Inflammatory macrophage (primary cell): ENCODE measurements at regions not wholly inside any gene's neighbourhood (a gene's known extent, or its start where the extent isn't known, plus 50 kb on each side); places are given as distances from the start of the nearest gene placed in this dataset.
"Not testable (repeated sequence)": the region's sequence is repeated elsewhere in the genome, so short reads cannot be mapped to it uniquely, and the experiment has no call there.

Experiments used
- DNase-seq, 2 donors: peaks; one replicate each; pipeline ENCODE4 v3.0.0-alpha.2; 2020 to 2022

DNA sequence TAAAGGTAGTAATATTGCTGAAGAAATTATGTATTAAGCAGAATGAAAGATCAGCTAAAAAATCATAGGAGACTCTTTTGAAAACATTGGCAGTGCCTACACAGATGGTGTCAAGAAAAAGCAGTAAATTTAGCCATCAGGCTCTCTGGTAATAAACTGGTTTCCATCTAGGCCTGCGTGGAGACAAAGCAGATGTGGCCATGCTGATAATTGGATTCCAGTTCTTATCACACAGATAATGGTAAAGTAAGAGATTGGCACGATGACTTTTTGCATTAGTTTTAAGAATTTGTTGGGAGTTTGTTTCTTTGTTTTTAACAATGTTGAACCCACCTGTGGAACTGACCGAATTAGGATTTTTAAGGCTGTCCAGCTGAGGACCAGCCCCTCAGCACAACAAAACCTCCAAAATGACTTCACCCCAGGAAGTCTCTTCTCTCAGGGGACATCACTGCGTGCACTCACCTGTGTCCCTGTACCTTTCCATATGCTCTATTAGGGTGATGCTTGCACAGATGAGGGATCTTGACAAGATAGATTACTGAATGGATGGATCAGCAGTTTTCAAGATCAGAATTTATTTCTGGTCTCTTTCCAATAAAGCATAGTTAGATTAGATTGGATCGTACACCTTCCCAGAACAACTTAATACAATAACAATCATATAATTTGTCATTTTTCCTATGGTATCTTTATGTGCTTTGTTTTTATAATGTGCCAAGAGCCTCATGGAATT lies 69.1 kb upstream of the DNAJC10 start:
- no peak for DNase-seq

DNA sequence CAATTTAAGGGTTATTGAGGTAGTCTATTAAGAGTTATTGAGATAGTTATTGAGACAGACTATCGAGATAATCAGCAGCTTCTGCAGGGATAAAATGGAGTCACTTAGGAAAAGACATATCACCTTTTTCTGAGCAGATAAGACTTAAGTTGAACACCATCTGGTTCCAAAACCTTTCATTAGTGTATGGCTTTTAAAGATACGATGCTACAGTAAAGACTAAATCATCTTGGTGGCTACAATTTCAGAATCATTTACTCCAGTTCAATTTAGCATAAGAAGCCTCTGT lies 68.6 kb upstream of the DNAJC10 start:
- no peak for DNase-seq

DNA sequence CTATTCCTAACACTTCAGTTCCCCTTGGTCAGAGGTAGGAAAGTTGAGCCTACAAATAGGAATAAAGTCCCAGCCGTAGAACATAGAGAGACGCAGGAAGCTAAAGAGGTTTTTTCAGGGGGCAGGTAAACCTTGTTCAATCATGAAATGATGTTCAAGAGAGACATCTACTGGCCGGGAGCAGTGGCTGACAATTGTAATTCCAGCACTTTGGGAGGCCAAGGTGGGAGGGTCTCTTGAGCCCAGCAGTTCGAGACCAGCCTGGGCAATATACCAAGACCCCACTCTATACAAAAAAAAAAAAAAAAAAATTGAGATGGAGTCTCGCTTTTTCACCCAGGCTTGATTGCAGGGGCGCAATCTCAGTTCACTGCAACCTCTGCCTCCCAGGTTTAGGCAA lies 66.7 kb upstream of the DNAJC10 start:
- no peak for DNase-seq

DNA sequence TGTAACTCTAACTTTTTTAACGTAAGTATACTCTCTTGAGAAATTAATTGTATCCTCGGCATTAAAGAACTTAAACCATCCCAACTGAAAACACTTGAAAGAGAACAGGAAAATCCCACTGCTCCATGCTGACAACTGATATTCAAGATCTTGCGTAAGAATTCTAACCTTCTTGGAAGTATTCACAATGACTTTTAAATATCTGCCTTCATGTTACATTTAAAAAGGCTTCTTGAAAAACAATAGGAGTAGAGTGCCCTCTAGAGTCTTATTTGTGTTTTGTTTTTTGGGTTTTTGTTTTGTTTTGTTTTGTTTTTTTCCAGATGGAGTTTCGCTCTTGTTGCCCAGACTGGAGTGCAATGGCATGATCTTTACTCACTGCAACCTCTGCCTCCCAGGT lies 65.4 kb upstream of the DNAJC10 start:
- peak; percentile 8 to 74 for DNase-seq

- no peak for DNase-seq
These were observed 63.7 kb upstream of the DNAJC10 start for GRCh38 chr2:182652326-182652725.

DNA sequence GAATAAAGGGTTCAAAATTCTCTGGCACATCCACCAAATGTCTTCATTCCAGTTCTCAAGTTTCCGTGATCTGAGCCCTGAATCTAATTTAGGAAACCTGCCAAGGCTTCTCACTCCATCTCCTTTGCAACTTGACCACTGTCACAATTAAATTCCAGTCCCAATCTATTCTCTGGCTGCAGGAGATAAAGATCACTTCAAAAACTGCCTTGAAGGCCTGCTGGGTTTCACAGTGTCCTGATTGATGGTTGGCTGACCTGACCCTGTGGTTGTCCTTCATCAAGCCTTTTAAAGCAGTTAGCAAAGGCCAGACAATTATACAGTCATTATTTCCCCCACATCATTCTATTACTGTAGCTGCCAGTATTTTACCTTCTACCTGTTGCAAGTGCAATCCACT lies 60.3 kb upstream of the DNAJC10 start:
- DNase-seq = no peak

DNA sequence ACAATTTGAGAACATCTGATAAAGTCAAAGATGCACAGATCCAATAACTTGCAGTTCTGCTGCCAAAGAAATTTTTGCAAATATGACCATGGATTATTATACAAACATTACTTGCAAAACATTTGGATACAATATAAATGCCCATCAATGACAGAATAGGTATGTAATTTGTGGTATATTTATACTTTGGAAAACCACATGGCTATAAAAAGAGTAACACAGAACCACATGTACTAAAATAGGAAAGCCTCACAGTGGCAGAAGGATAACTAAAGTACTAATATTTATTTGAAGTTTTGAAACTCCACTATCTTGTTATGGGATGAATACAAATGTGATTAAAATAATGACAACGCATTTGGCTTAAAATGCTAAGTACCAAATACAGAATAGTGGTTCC lies 51.8 kb upstream of the DNAJC10 start:
- DNase-seq = no peak

GRCh38 chr2:182665500-182665899 lies 50.6 kb upstream of the DNAJC10 start:
- not testable (repeated sequence) for DNase-seq
